ENCODE measurements at regions not wholly inside any gene's neighbourhood (a gene's known extent, or its start where the extent isn't known, plus 50 kb on each side); places are given as distances from the start of the nearest gene placed in this dataset.

- Histone ChIP-seq H3K4ac (ENCODE audit: low read depth, low read length) (no peak overlapping the region), H3T11ph (ENCODE audit: low read length) (no peak overlapping the region), H4K8ac (replicated peaks; ENCODE audit: insufficient read length, low read depth, low read length) (no peak overlapping the region), H3K18ac (ENCODE audit: insufficient read length, low read depth, low read length) (no peak overlapping the region), H2BK20ac (ENCODE audit: low read depth, low read length, poor library complexity, severe bottlenecking) (no peak overlapping the region), H3K27me3 (ENCODE audit: insufficient read depth, low read length) (no peaks in the 10 kb centered on the region), H3K9ac (ENCODE audit: extremely low read depth, insufficient read length, low read length) (no peak overlapping the region), H3K27ac (ENCODE audit: insufficient read length, low read depth, low read length) (no peak overlapping the region), H4K5ac (ENCODE audit: insufficient read length, low read depth, low read length) (no peak overlapping the region), H3K79me2 (ENCODE audit: insufficient read depth, low read length) (no peaks in the 10 kb centered on the region), H3K14ac (ENCODE audit: insufficient read depth, low read length) (no peak overlapping the region), H3K79me1 (ENCODE audit: insufficient read depth, low read depth, low read length, poor library complexity, severe bottlenecking) (no peaks in the 10 kb centered on the region), H2BK5ac (ENCODE audit: insufficient read length, low read length) (no peak overlapping the region), H3K4me1 (ENCODE audit: insufficient read depth, low read length) (no peaks in the 10 kb centered on the region), H3K23ac (ENCODE audit: insufficient read length, low read depth, low read length) (no peak overlapping the region), H4K20me1 (ENCODE audit: control insufficient read depth, insufficient read depth, insufficient read length) (no peaks in the 10 kb centered on the region), H3K4me2 (ENCODE audit: insufficient read depth, insufficient read length, low read length) (no peak overlapping the region), H3K23me2 (ENCODE audit: insufficient read length, low read depth, low read length, poor library complexity, severe bottlenecking) (no peaks in the 10 kb centered on the region), H4K91ac (ENCODE audit: insufficient read length, low read depth, low read length) (no peak overlapping the region), H2BK120ac (ENCODE audit: low read depth, low read length, poor library complexity, severe bottlenecking) (no peak overlapping the region), H2AFZ (ENCODE audit: low read length) (no peak overlapping the region), H2AK5ac (ENCODE audit: insufficient read length, low read length) (no peak overlapping the region), H2BK15ac (ENCODE audit: low read depth, low read length) (no peak overlapping the region), H3K9me3 (ENCODE audit: control insufficient read depth, low read depth, low read length) (no peaks in the 10 kb centered on the region), H2BK12ac (ENCODE audit: insufficient read length, low read depth, low read length) (no peak overlapping the region), H3K56ac (ENCODE audit: insufficient read length, low read depth, low read length) (no peak overlapping the region)
- Mint-ChIP-seq H3K4me3 (no peak overlapping the region), H3K9me3 (peaks cover 2 to 6% of the 10 kb centered on the region in 2 experiments; a peak in 3 of 5 replicates), H3K27ac (no peak overlapping the region), H3K4me1 (peaks cover 4 to 7% of the 10 kb centered on the region in 2 experiments), H3K27me3 (ENCODE audit: low read depth) (no peaks in the 10 kb centered on the region), H3K36me3 (ENCODE audit: insufficient read depth in 1 of 3, low read depth in 3 of 3) (peaks cover 4 to 13% (median 5%) of the 10 kb centered on the region in 3 experiments; a peak in 6 of 7 replicates)
- no peak for TF ChIP-seq CTCF (conservative IDR thresholded peaks at IDR 0.05)
- WGBS (ENCODE audit: extremely low coverage, insufficient read length, low lambda C conversion rate): 100% methylated on average over 1 of the region's 2 CpGs
- DNase-seq: no peak
Observed at GRCh38 chr3:110790631-110791030, 281.0 kb upstream of the NECTIN3 start.

All from H9 (cell line).